H1 (cell line): ENCODE measurements at regions not wholly inside any gene's neighbourhood (a gene's known extent, or its start where the extent isn't known, plus 50 kb on each side); places are given as distances from the start of the nearest gene placed in this dataset.

Experiments used
- CTCF ChIA-PET: fragments of 300-600 bp; sonication (Branson Sonifier 250); formaldehyde crosslinking; loops from one replicate; lab custom pipeline; 2021; ENCODE audit not compliant: partially characterized antibody; lab: Charles Lee
- POLR2A ChIA-PET: fragments of 300-600 bp; sonication (Branson Sonifier 250); formaldehyde crosslinking; loops from one replicate; lab custom pipeline; 2021; ENCODE audit warnings: inconsistent platforms; ENCODE audit not compliant: partially characterized antibody; lab: Charles Lee
- DNase-seq, 2 experiments: peaks; one replicate each; pipeline versions ENCODE4 v3.0.0 to v3.0.0-alpha.2; 2010 to 2022; ENCODE audit warnings: low spot score in 2 of 2, low read depth in 1 of 2, mixed read lengths in 1 of 2
- FAIRE-seq: peaks from 2 replicates; lab custom pipeline; 2011; peaks lifted over from hg19 to GRCh38; lab: Jason Lieb, UNC
- H2AFZ ChIP-seq: 2 replicates; pipeline ENCODE4 v1.8.1; 2012; ENCODE audit warnings: low read length, inconsistent platforms
- H2AK5ac ChIP-seq: 2 replicates; pipeline ENCODE4 v1.6.1; 2013; ENCODE audit warnings: low read depth, low read length
- H2BK120ac ChIP-seq: replicated peaks from 2 replicates; pipeline ENCODE3; 2013; ENCODE audit warnings: low read depth, low read length, inconsistent platforms
- H2BK12ac ChIP-seq: 2 replicates; pipeline ENCODE4 v1.6.1; 2013; ENCODE audit warnings: low read depth, low read length
- H2BK15ac ChIP-seq: 2 replicates; pipeline ENCODE4 v1.6.1; 2013; ENCODE audit warnings: low read length
- H2BK20ac ChIP-seq: 2 replicates; pipeline ENCODE4 v1.6.1; 2013; ENCODE audit warnings: low read length
- H2BK5ac ChIP-seq: 2 replicates; pipeline ENCODE4 v1.6.1; 2013; ENCODE audit warnings: low read depth, low read length
- H3K14ac ChIP-seq: 2 replicates; pipeline ENCODE4 v1.6.1; 2013; ENCODE audit warnings: inconsistent platforms; ENCODE audit not compliant: insufficient read length
- H3K18ac ChIP-seq: 2 replicates; pipeline ENCODE4 v1.6.1; 2013; ENCODE audit warnings: low read length; ENCODE audit errors: extremely low read depth
- H3K23ac ChIP-seq: 2 replicates; pipeline ENCODE4 v1.6.1; 2013; ENCODE audit warnings: inconsistent platforms; ENCODE audit not compliant: insufficient read length
- H3K23me2 ChIP-seq: 2 replicates; pipeline ENCODE4 v1.6.1; 2013; ENCODE audit warnings: low read depth, low read length
- H3K27ac ChIP-seq: 2 replicates; pipeline ENCODE4 v1.6.1; 2011; ENCODE audit warnings: low read depth, low read length, inconsistent platforms
- H3K27me3 ChIP-seq, 4 experiments: replicated peaks in 1 of 4; 1 replicate in 1 of 4; 2 replicates in 3 of 4; pipeline versions ENCODE4 v1.6.1 to v1.8.1; 2011 to 2013; ENCODE audit warnings: low read length in 3 of 4, mild to moderate bottlenecking in 3 of 4, inconsistent platforms in 2 of 4, mixed read lengths in 2 of 4, moderate library complexity in 1 of 4; ENCODE audit not compliant: control insufficient read depth in 3 of 4, insufficient read depth in 3 of 4; ENCODE audit errors: extremely low read depth in 1 of 4
- H3K36me3 ChIP-seq, 4 experiments: 2 replicates each; pipeline versions ENCODE4 v1.6.1 to v1.8.1; 2011 to 2013; ENCODE audit warnings: mild to moderate bottlenecking in 4 of 4, low read length in 3 of 4, moderate library complexity in 2 of 4, control low read depth in 1 of 4, inconsistent platforms in 1 of 4; ENCODE audit not compliant: insufficient read depth in 4 of 4, control insufficient read depth in 2 of 4
- H3K4ac ChIP-seq: replicated peaks from 2 replicates; pipeline ENCODE3; 2013; ENCODE audit warnings: low read length, low read depth, mixed read lengths, inconsistent platforms; ENCODE audit not compliant: insufficient read length
- H3K4me1 ChIP-seq, 4 experiments: replicated peaks in 1 of 4; 1 replicate in 1 of 4; 2 replicates in 3 of 4; pipeline versions ENCODE4 v1.6.1 to v1.8.1; 2011 to 2013; ENCODE audit warnings: low read length in 3 of 4, inconsistent platforms in 2 of 4, mixed read lengths in 1 of 4; ENCODE audit not compliant: insufficient read depth in 4 of 4, control insufficient read depth in 3 of 4
- H3K4me2 ChIP-seq, 2 experiments: 2 replicates each; pipeline versions ENCODE4 v1.6.1 to v1.8.1; 2011 to 2013; ENCODE audit warnings: low read depth in 2 of 2, low read length in 2 of 2, control low read depth in 1 of 2, inconsistent platforms in 1 of 2, mild to moderate bottlenecking in 1 of 2; ENCODE audit not compliant: insufficient read depth in 1 of 2
- H3K4me3 ChIP-seq, 4 experiments: fragments of 200-600, 300-600 bp in 1 of 4; sonication (generic), shearing (Covaris generic), sonication (Bioruptor Twin) in 1 of 4; 2 replicates each; pipeline versions ENCODE4 v1.5.1 to v1.8.1; 2011 to 2016; ENCODE audit warnings: low read length in 4 of 4, low read depth in 3 of 4, control low read depth in 2 of 4, inconsistent platforms in 2 of 4, mild to moderate bottlenecking in 2 of 4, mixed read lengths in 1 of 4, moderate library complexity in 1 of 4; ENCODE audit not compliant: insufficient read depth in 2 of 4; ENCODE audit errors: extremely low read depth in 1 of 4
- H3K56ac ChIP-seq: replicated peaks from 2 replicates; pipeline ENCODE3; 2013; ENCODE audit warnings: low read depth, mild to moderate bottlenecking, mixed read lengths, low read length, inconsistent platforms; ENCODE audit not compliant: insufficient read length
- H3K79me1 ChIP-seq: 2 replicates; pipeline ENCODE4 v1.6.1; 2013; ENCODE audit warnings: low read depth, low read length, control low read depth
- H3K79me2 ChIP-seq, 2 experiments: 2 replicates each; pipeline versions ENCODE4 v1.6.1 to v1.8.1; 2012 to 2013; ENCODE audit warnings: low read length in 2 of 2, mild to moderate bottlenecking in 2 of 2, inconsistent platforms in 1 of 2; ENCODE audit not compliant: insufficient read depth in 2 of 2, control insufficient read depth in 1 of 2
- H3K9ac ChIP-seq, 4 experiments: replicated peaks in 1 of 4; 1 replicate in 1 of 4; 2 replicates in 3 of 4; pipeline versions ENCODE4 v1.6.1 to v1.8.1; 2011 to 2013; ENCODE audit warnings: low read depth in 3 of 4, low read length in 3 of 4, control low read depth in 2 of 4, mild to moderate bottlenecking in 2 of 4, moderate library complexity in 2 of 4, inconsistent platforms in 1 of 4; ENCODE audit errors: extremely low read depth in 1 of 4
- H3K9me3 ChIP-seq, 2 experiments: 2 replicates each; pipeline versions ENCODE4 v1.6.1 to v1.8.1; 2012 to 2013; ENCODE audit warnings: mild to moderate bottlenecking in 2 of 2, moderate library complexity in 2 of 2, control low read depth in 1 of 2, inconsistent platforms in 1 of 2, low read depth in 1 of 2, low read length in 1 of 2, mixed read lengths in 1 of 2; ENCODE audit not compliant: insufficient read depth in 2 of 2
- H4K20me1 ChIP-seq, 2 experiments: replicated peaks in 1 of 2; 2 replicates each; pipeline versions ENCODE3 to v1.8.1; 2011 to 2013; ENCODE audit warnings: inconsistent platforms in 2 of 2, low read length in 2 of 2, mild to moderate bottlenecking in 1 of 2; ENCODE audit not compliant: insufficient read depth in 2 of 2, control insufficient read depth in 1 of 2
- H4K5ac ChIP-seq: 2 replicates; pipeline ENCODE4 v1.6.1; 2013; ENCODE audit warnings: low read length, low read depth, mixed read lengths, inconsistent platforms; ENCODE audit not compliant: insufficient read length
- H4K8ac ChIP-seq: 2 replicates; pipeline ENCODE4 v1.8.0; 2013; ENCODE audit warnings: mild to moderate bottlenecking, moderate library complexity, low read length, inconsistent platforms; ENCODE audit not compliant: insufficient read depth; ENCODE audit errors: extremely low read depth
- H4K91ac ChIP-seq: replicated peaks from 2 replicates; pipeline ENCODE3; 2013; ENCODE audit warnings: low read length, mixed read lengths, inconsistent platforms; ENCODE audit not compliant: insufficient read length
- CEBPB ChIP-seq: IDR thresholded peaks from 2 replicates; pipeline ENCODE4 v1.6.1; 2012; ENCODE audit warnings: low read depth, low read length
- EZH2 ChIP-seq: fragments of 200-600 bp; sonication (generic); IDR thresholded peaks from 2 replicates; pipeline ENCODE4 v1.7.1; 2012; ENCODE audit warnings: low read depth, mild to moderate bottlenecking, moderate library complexity, low read length, inconsistent platforms; ENCODE audit not compliant: severe bottlenecking
- KDM4A ChIP-seq: IDR thresholded peaks from one replicate; pipeline ENCODE4 v1.7.1; 2012; ENCODE audit warnings: low read depth, mild to moderate bottlenecking, moderate library complexity, low read length, inconsistent platforms; ENCODE audit not compliant: severe bottlenecking
- SRF ChIP-seq: IDR thresholded peaks from 2 replicates; pipeline ENCODE4 v1.6.1; 2011; ENCODE audit warnings: mild to moderate bottlenecking, low read depth, low read length, moderate library complexity
- WGBS, 2 experiments: shearing (Covaris generic) in 1 of 2; methylation state at CpG; one replicate each; pipeline versions ENCODE4 v1.1.6 to v1.1.7; 2013 to 2015; ENCODE audit warnings: low lambda C conversion rate in 2 of 2, mixed read lengths in 2 of 2, inconsistent platforms in 1 of 2, low coverage in 1 of 2, missing lambda C conversion rate in 1 of 2; ENCODE audit not compliant: insufficient replicate concordance in 2 of 2, insufficient coverage in 1 of 2, insufficient read length in 1 of 2; ENCODE audit errors: extremely low coverage in 1 of 2, missing lambda C conversion rate in 1 of 2; 5-methylcytosine and 5-hydroxymethylcytosine counted together

- no peak overlapping the region for H3K4me3 ChIP-seq
- H3K9me3 ChIP-seq, result no peaks in the 10 kb centered on the region
- FAIRE-seq (no peak), DNase-seq (no peak)
- H3K27ac ChIP-seq, result no peak overlapping the region
- H2BK120ac ChIP-seq, result no peak overlapping the region
- no peak overlapping the region for H2BK20ac ChIP-seq
- H2BK12ac ChIP-seq, result no peak overlapping the region
- H4K8ac ChIP-seq, result no peak overlapping the region
- H3K18ac ChIP-seq, result no peak overlapping the region
- POLR2A ChIA-PET, result no interaction called here
- H4K5ac ChIP-seq, result no peak overlapping the region
- no peaks in the 10 kb centered on the region for H3K79me2 ChIP-seq
- no peak overlapping the region for H4K91ac ChIP-seq
- no peak overlapping the region for H3K23ac ChIP-seq
- H2BK15ac ChIP-seq, result no peak overlapping the region
- no peaks in the 10 kb centered on the region for H3K23me2 ChIP-seq
- H4K20me1 ChIP-seq, result no peaks in the 10 kb centered on the region
- H3K4me2 ChIP-seq, result no peak overlapping the region
- H2BK5ac ChIP-seq, result no peak overlapping the region
- no peak overlapping the region for H3K9ac ChIP-seq
- 91% methylated on average over 1 of the region's 1 CpG; no CpG with 5 or more reads in 1 of the 2 experiments for WGBS, 2 experiments
- H3K4me1 ChIP-seq, result no peaks in the 10 kb centered on the region
- H2AFZ ChIP-seq, result no peak overlapping the region; the same call in 1 of the 2 replicates
- no peaks in the 10 kb centered on the region for H3K27me3 ChIP-seq
- CTCF ChIA-PET, result interaction anchor here (1.4 kb wide), 1 partner anchor 23 kb away, joined by 4 read pairs; no protein-coding TSS in a partner anchor
- no peak overlapping the region for H3K14ac ChIP-seq
- no peak overlapping the region for H2AK5ac ChIP-seq
- no peaks in the 10 kb centered on the region for H3K36me3 ChIP-seq
- no peak overlapping the region for H3K56ac ChIP-seq
- H3K79me1 ChIP-seq, result no peaks in the 10 kb centered on the region
- no peak for TF ChIP-seq EZH2
- no peak for TF ChIP-seq SRF
- TF ChIP-seq KDM4A, result no peak
- TF ChIP-seq CEBPB, result 0 out of 2 replicates have a peak, but pooled peaks have one; percentile 7
- no peak overlapping the region for H3K4ac ChIP-seq
Measured at GRCh38 chr11:24132471-24132870, 364.4 kb upstream of the LUZP2 start.
